ENCODE measurements at regions not wholly inside any gene's neighbourhood (a gene's known extent, or its start where the extent isn't known, plus 50 kb on each side); places are given as distances from the start of the nearest gene placed in this dataset.
A peak's percentile ranks its signal among the peaks of the same experiment; 100 is the strongest.

DNA sequence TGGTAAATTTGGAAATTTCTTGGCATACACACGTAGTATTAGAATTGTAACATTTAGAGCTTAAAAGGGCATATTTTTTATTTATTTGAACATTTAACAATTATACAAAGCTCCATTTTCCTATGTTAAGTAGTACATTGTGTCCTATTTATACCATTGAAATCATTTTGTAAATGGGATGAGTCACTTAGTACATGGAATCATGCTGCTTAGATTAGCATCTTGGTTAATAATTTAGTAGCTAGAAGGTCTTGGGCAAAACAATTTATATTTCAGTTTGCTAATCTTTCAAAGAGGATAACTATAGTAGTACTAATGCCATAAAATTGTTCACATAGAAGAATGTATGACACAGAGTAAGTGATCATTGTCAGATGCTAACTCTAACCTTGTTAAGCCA, 450.1 kb upstream of the LUZP2 start:
- TF ChIP-seq, protein P1, sequence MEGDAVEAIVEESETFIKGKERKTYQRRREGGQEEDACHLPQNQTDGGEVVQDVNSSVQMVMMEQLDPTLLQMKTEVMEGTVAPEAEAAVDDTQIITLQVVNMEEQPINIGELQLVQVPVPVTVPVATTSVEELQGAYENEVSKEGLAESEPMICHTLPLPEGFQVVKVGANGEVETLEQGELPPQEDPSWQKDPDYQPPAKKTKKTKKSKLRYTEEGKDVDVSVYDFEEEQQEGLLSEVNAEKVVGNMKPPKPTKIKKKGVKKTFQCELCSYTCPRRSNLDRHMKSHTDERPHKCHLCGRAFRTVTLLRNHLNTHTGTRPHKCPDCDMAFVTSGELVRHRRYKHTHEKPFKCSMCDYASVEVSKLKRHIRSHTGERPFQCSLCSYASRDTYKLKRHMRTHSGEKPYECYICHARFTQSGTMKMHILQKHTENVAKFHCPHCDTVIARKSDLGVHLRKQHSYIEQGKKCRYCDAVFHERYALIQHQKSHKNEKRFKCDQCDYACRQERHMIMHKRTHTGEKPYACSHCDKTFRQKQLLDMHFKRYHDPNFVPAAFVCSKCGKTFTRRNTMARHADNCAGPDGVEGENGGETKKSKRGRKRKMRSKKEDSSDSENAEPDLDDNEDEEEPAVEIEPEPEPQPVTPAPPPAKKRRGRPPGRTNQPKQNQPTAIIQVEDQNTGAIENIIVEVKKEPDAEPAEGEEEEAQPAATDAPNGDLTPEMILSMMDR (IDR thresholded peaks at IDR 0.05) = no peak
- TF ChIP-seq POLR2A (IDR thresholded peaks at IDR 0.05) (no peak), EP300 (IDR thresholded peaks at IDR 0.05) (no peak), POLR2AphosphoS5 (IDR thresholded peaks at IDR 0.05) (no peak)
- Histone ChIP-seq H3K4me3 (no peak overlapping the region), H3K27me3 (no peaks in the 10 kb centered on the region), H3K9me3 (peaks cover 0 to 16% (median 7%) of the 10 kb centered on the region in 4 donors), H3K27ac (no peak overlapping the region), H3K4me1 (no peaks in the 10 kb centered on the region), H3K36me3 (no peaks in the 10 kb centered on the region)
- WGBS, 5 donors = 62 to 91% (median 85%) methylated on average over 1 of the region's 1 CpG
- DNase-seq = no peak
- intact Hi-C loops (cut with DNase I; ENCODE audit: low total_unique reads) = no loop called here

DNA sequence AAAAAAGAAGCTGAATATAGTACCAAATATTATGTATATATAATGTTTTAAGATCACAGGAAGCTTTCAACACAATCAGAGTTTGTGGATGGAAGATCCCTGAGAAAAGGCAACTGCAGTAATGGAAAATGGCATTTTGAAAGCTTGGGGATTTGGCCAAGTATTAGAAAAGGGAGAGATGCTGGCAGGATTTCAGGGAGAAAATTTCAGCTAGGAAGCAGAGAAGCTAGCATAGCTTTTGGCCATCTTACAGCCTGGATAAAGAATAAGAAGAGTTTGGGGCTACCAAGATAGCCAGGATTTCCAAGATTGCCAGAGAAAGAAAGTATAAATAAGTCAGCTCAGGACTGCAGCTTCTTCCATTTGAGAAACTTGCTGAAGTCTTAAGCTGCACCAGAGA, 440.8 kb upstream of the LUZP2 start:
- H3K4me3 ChIP-seq = no peak overlapping the region
- H3K27me3 ChIP-seq = no peaks in the 10 kb centered on the region
- no peaks in the 10 kb centered on the region for H3K4me1 ChIP-seq
- TF ChIP-seq, protein P1 (IDR thresholded peaks at IDR 0.05) = no peak
- TF ChIP-seq POLR2A (IDR thresholded peaks at IDR 0.05) (no peak), EP300 (IDR thresholded peaks at IDR 0.05) (no peak), POLR2AphosphoS5 (IDR thresholded peaks at IDR 0.05) (no peak)
- peak in 1 of 2 donors; percentile 2 for DNase-seq
- intact Hi-C loops (cut with DNase I; ENCODE audit: low total_unique reads) = no loop called here
- H3K36me3 ChIP-seq = no peaks in the 10 kb centered on the region
- no peaks in the 10 kb centered on the region for H3K9me3 ChIP-seq
- H3K27ac ChIP-seq = no peak overlapping the region

DNA sequence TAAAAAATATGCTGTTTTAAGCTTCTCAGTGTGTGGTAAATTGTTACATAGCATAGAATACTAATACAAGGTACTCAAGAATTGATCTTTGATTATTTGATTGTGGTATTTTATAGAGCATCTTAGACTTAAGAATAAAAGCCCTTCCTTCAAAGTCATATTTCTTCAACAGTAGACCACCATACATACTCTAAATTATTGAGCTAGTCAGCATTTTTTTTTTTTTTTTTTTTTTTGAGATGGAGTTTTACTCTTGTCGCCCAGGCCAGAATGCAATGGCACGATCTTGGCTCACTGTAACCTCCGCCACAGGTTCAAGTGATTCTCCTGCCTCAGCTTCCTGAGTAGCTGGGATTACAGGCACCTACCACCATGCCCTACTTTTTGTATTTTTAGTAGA, 436.7 kb upstream of the LUZP2 start:
- Histone ChIP-seq H3K9me3 (no peaks in the 10 kb centered on the region), H3K4me3 (no peak overlapping the region), H3K27me3 (no peaks in the 10 kb centered on the region), H3K4me1 (no peaks in the 10 kb centered on the region), H3K36me3 (no peaks in the 10 kb centered on the region), H3K27ac (no peak overlapping the region)
- intact Hi-C loops (cut with DNase I; ENCODE audit: low total_unique reads) = no loop called here
- DNase-seq = no peak
- TF ChIP-seq POLR2A (IDR thresholded peaks at IDR 0.05) = no peak
- no peak for TF ChIP-seq EP300 (IDR thresholded peaks at IDR 0.05)
- TF ChIP-seq, protein P1 (IDR thresholded peaks at IDR 0.05) = no peak
- no peak for TF ChIP-seq POLR2AphosphoS5 (IDR thresholded peaks at IDR 0.05)
- 83 to 96% (median 95%) methylated on average over 3 of the region's 3 CpGs for WGBS, 5 donors

DNA sequence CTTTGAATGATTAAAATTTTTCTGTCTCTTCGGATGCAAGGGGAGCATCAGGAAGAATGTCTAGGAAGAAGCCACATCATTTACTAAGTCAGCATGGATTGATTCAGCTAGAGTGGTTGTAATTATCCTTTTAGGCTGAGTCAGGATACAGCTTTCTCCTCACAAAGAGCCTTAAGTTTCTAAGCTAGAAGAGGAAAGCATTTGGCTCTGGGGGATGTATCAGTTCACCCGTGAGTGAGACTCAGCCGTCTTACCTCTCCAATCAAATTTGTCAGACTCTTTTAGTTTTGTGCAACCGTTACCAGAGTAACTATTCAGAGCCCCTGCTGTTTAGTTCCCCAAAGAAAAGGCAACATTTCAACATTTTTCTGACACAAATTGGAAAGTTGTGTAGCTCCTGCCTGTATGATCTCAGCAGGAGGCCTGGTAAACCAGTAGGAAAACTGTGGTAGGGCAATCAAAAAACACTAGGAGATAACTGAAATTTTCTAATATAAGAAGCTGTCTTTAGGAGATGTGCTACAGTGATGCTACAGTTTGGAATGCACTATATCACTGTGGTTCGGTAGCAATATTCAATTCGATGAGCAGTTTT, 432.4 kb upstream of the LUZP2 start:
- 86 to 91% (median 89%) methylated on average over 6 of the region's 6 CpGs for WGBS, 5 donors
- intact Hi-C loops (cut with DNase I; ENCODE audit: low total_unique reads) = no loop called here

More for the DNA sequence above, 432.4 kb upstream of the LUZP2 start:
- no peaks in the 10 kb centered on the region for H3K36me3 ChIP-seq
- no peak for TF ChIP-seq POLR2A (IDR thresholded peaks at IDR 0.05)
- TF ChIP-seq EP300 (IDR thresholded peaks at IDR 0.05) = no peak
- no peak for TF ChIP-seq POLR2AphosphoS5 (IDR thresholded peaks at IDR 0.05)
- TF ChIP-seq, protein P1 (IDR thresholded peaks at IDR 0.05) = no peak
- H3K4me3 ChIP-seq = no peak overlapping the region
- no peaks in the 10 kb centered on the region for H3K27me3 ChIP-seq
- no peak for DNase-seq
- H3K4me1 ChIP-seq = peaks cover 0 to 16% (median 4%) of the 10 kb centered on the region in 4 donors
- no peaks in the 10 kb centered on the region for H3K9me3 ChIP-seq
- no peak overlapping the region for H3K27ac ChIP-seq

Data from stomach (tissue), 8 donors.